ENCODE measurements at regions not wholly inside any gene's neighbourhood (a gene's known extent, or its start where the extent isn't known, plus 50 kb on each side); places are given as distances from the start of the nearest gene placed in this dataset.

DNA sequence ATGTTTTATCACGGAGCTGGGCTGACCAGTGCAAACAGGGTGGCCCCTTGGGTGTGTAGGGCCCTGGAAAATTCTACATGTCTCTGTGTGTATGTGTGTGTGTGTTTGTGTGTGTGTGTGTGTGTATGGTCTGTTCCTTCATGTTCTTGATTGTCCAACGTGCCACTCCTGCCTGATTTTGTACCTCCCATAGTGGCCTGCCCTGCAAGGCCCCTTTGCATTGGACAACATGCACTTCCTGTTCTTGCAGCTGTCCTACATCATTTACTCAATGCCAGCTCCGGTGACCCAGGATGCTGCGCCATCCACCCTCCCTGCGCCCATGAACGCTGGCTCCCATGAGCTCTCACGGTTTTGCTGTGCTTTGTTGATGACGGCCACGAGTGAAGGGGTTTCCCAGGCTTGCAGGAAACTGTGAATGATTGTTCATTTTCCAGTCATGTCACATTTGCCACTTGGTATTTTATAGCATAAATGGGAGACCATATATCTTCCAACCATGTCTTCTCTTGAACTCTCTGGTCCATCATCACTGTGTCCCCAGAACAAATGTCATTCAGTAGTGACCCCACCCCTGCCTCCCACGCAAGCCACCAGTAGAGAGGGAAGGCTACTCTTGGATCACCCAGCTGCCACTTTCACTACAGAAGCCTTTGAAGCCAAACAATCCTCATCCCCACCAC lies 69.7 kb upstream of the NCK2 start:
- Histone ChIP-seq H3K9me2 (no peaks in the 10 kb centered on the region), H3K4me2 (no peak overlapping the region), H3K4me1 (ENCODE audit: control insufficient read depth in 1 of 2, insufficient read depth in 2 of 2, low read depth in 1 of 2, low read length in 1 of 2) (no peaks in the 10 kb centered on the region; a peak in 1 of 4 replicates), H3K9me3 (no peaks in the 10 kb centered on the region), H3K36me3 (replicated peaks in 1 of 2; ENCODE audit: control insufficient read depth in 1 of 2, insufficient read depth in 2 of 2, low read length in 1 of 2) (no peaks in the 10 kb centered on the region), H4K20me1 (ENCODE audit: insufficient read depth) (no peaks in the 10 kb centered on the region), H3K4me3 (ENCODE audit: low read depth in 2 of 2, low read length in 1 of 2) (no peak overlapping the region), H3K27ac (ENCODE audit: low read depth in 2 of 2, low read length in 1 of 2) (no peak overlapping the region), H3F3A (replicated peaks; ENCODE audit: insufficient read depth) (no peaks in the 10 kb centered on the region), H2AFZ (ENCODE audit: low read depth) (no peak overlapping the region), H3K79me2 (ENCODE audit: insufficient read depth) (no peaks in the 10 kb centered on the region), H3K27me3 (ENCODE audit: insufficient read depth) (no peaks in the 10 kb centered on the region), H3K9ac (no peak overlapping the region)
- TF ChIP-seq TEAD4 (IDR thresholded peaks at IDR 0.05; ENCODE audit: borderline replicate concordance, insufficient read depth) (no peak), ELF1 (IDR thresholded peaks at IDR 0.05) (no peak)
- CTCF ChIA-PET = no interaction called here
- 40% methylated on average over 10 of the region's 10 CpGs for WGBS (ENCODE audit: low lambda C conversion rate)
- no peak for DNase-seq
- POLR2A ChIA-PET = interaction anchor here (0.7 kb wide), 1 partner anchor 1461 kb away, joined by 3 read pairs; no protein-coding TSS in a partner anchor

DNA sequence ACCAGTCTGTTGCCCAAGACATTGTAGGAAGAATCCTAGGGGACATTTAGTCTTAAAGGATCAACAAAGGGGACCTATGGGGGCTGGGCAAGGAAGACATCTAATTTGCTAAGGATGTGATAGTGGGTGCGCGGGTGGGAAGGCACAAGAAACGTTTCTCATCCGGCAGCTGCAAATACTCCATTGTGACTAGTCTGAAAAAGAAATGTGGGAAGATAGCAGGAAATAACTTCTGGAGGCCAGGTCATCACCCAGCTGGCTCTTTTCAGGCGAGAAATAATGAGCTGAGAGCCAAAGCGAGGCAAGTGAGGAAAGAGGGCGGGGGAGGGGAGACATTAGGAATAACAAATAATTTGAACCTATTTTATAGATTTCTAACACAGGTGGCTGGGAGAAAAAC lies 70.3 kb upstream of the NCK2 start:
- Histone ChIP-seq H3K4me2 (no peak overlapping the region), H3F3A (replicated peaks; ENCODE audit: insufficient read depth) (no peaks in the 10 kb centered on the region), H4K20me1 (ENCODE audit: insufficient read depth) (no peaks in the 10 kb centered on the region), H3K27ac (ENCODE audit: low read depth in 2 of 2, low read length in 1 of 2) (no peak overlapping the region), H2AFZ (ENCODE audit: low read depth) (no peak overlapping the region), H3K4me1 (ENCODE audit: control insufficient read depth in 1 of 2, insufficient read depth in 2 of 2, low read depth in 1 of 2, low read length in 1 of 2) (no peaks in the 10 kb centered on the region; a peak in 1 of 4 replicates), H3K79me2 (ENCODE audit: insufficient read depth) (no peaks in the 10 kb centered on the region), H3K4me3 (ENCODE audit: low read depth in 2 of 2, low read length in 1 of 2) (no peak overlapping the region), H3K27me3 (ENCODE audit: insufficient read depth) (no peaks in the 10 kb centered on the region), H3K36me3 (replicated peaks in 1 of 2; ENCODE audit: control insufficient read depth in 1 of 2, insufficient read depth in 2 of 2, low read length in 1 of 2) (no peaks in the 10 kb centered on the region), H3K9ac (no peak overlapping the region), H3K9me2 (no peaks in the 10 kb centered on the region), H3K9me3 (no peaks in the 10 kb centered on the region)
- no peak for DNase-seq
- TF ChIP-seq SMC3 (IDR thresholded peaks at IDR 0.05; ENCODE audit: low read depth, low read length) (no peak), ELF1 (IDR thresholded peaks at IDR 0.05) (no peak), EZH2phosphoT487 (IDR thresholded peaks at IDR 0.05; ENCODE audit: borderline replicate concordance, low read depth) (no peak), EP300 (IDR thresholded peaks at IDR 0.05; ENCODE audit: borderline replicate concordance in 1 of 2, low read depth in 1 of 2, low read length in 1 of 2) (no peak)
- WGBS (ENCODE audit: low lambda C conversion rate) = 59% methylated on average over 7 of the region's 7 CpGs
- ChIA-PET POLR2A (interaction anchor here (0.7 kb wide), 1 partner anchor 1462 kb away, joined by 3 read pairs; no protein-coding TSS in a partner anchor), CTCF (no interaction called here)

DNA sequence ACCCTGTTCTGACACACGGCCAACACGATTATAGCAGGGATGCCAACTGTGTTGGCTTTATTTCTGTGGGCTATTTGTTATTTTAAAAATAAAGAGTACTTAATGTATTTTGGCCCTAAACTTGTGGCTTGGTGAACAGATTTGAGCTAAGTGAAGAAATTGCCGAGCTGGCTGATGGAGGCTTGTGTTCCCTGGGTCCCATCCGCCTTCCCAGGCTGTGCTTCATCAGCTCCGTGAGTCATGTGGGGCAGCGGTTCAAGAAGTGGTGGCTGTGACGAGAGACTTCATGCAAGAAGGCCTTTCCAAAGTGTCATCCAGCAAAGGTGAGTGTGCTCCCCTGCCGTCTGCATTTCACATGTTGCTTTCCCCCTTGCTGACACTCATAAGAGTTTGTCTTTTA lies 73.6 kb upstream of the NCK2 start:
- ChIA-PET POLR2A (no interaction called here), CTCF (no interaction called here)
- Histone ChIP-seq H3F3A (replicated peaks; ENCODE audit: insufficient read depth) (no peaks in the 10 kb centered on the region), H3K4me3 (ENCODE audit: low read depth in 2 of 2, low read length in 1 of 2) (no peak overlapping the region), H3K36me3 (replicated peaks in 1 of 2; ENCODE audit: control insufficient read depth in 1 of 2, insufficient read depth in 2 of 2, low read length in 1 of 2) (no peaks in the 10 kb centered on the region), H3K4me1 (ENCODE audit: control insufficient read depth in 1 of 2, insufficient read depth in 2 of 2, low read depth in 1 of 2, low read length in 1 of 2) (no peaks in the 10 kb centered on the region), H3K4me2 (no peak overlapping the region), H3K9ac (no peak overlapping the region), H4K20me1 (ENCODE audit: insufficient read depth) (no peaks in the 10 kb centered on the region), H3K79me2 (ENCODE audit: insufficient read depth) (no peaks in the 10 kb centered on the region), H3K27ac (ENCODE audit: low read depth in 2 of 2, low read length in 1 of 2) (no peak overlapping the region), H2AFZ (ENCODE audit: low read depth) (no peak overlapping the region), H3K9me2 (no peaks in the 10 kb centered on the region), H3K27me3 (ENCODE audit: insufficient read depth) (no peaks in the 10 kb centered on the region), H3K9me3 (no peaks in the 10 kb centered on the region)
- 47% methylated on average over 8 of the region's 8 CpGs for WGBS (ENCODE audit: low lambda C conversion rate)
- DNase-seq = no peak
- TF ChIP-seq FOSL2 (IDR thresholded peaks at IDR 0.05; ENCODE audit: borderline replicate concordance, low read depth) (no peak), SIN3A (IDR thresholded peaks at IDR 0.05; ENCODE audit: borderline replicate concordance, low read depth, low read length) (no peak), MXI1 (IDR thresholded peaks at IDR 0.05; ENCODE audit: low read depth, low read length) (no peak)
- TF ChIP-seq, protein P1, sequence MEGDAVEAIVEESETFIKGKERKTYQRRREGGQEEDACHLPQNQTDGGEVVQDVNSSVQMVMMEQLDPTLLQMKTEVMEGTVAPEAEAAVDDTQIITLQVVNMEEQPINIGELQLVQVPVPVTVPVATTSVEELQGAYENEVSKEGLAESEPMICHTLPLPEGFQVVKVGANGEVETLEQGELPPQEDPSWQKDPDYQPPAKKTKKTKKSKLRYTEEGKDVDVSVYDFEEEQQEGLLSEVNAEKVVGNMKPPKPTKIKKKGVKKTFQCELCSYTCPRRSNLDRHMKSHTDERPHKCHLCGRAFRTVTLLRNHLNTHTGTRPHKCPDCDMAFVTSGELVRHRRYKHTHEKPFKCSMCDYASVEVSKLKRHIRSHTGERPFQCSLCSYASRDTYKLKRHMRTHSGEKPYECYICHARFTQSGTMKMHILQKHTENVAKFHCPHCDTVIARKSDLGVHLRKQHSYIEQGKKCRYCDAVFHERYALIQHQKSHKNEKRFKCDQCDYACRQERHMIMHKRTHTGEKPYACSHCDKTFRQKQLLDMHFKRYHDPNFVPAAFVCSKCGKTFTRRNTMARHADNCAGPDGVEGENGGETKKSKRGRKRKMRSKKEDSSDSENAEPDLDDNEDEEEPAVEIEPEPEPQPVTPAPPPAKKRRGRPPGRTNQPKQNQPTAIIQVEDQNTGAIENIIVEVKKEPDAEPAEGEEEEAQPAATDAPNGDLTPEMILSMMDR (IDR thresholded peaks at IDR 0.05) = no peak

All from SK-N-SH (cell line).